Upper lobe of left lung (tissue), 4 donors: ENCODE measurements at regions not wholly inside any gene's neighbourhood (a gene's known extent, or its start where the extent isn't known, plus 50 kb on each side); places are given as distances from the start of the nearest gene placed in this dataset.

ENCODE experiments used
- CTCF ChIP-seq, 6 experiments: fragments of 450-650 bp in 4 of 6; fragments of 200-600 bp in 2 of 6; sonication (generic) in 2 of 6; IDR thresholded peaks; one replicate each; pipeline ENCODE4 v1.5.1; 2016 to 2019; ENCODE audit warnings: antibody characterized with exemption in 6 of 6
- EP300 ChIP-seq, 4 donors: sonication (generic); formaldehyde crosslinking; IDR thresholded peaks; one replicate each; pipeline ENCODE4 v1.5.1; 2017; ENCODE audit warnings: antibody characterized with exemption in 4 of 4, control low read depth in 2 of 4
- POLR2A ChIP-seq, 4 donors: fragments of 450-650 bp; IDR thresholded peaks; one replicate each; pipeline ENCODE4 v1.5.1; 2016 to 2017; ENCODE audit warnings: antibody characterized with exemption in 4 of 4, mild to moderate bottlenecking in 2 of 4
- POLR2AphosphoS5 ChIP-seq, 2 donors: sonication (generic); formaldehyde crosslinking; IDR thresholded peaks; one replicate each; pipeline ENCODE4 v1.5.1; 2017; ENCODE audit warnings: antibody characterized with exemption in 2 of 2

GRCh38 chr9:16348531-16348930 is 521.9 kb downstream of the BNC2 start:
- TF ChIP-seq CTCF (IDR thresholded peaks at IDR 0.05) (no peak), EP300 (IDR thresholded peaks at IDR 0.05) (no peak), POLR2A (IDR thresholded peaks at IDR 0.05) (no peak), POLR2AphosphoS5 (IDR thresholded peaks at IDR 0.05) (no peak)
